ENCODE measurements at regions not wholly inside any gene's neighbourhood (a gene's known extent, or its start where the extent isn't known, plus 50 kb on each side); places are given as distances from the start of the nearest gene placed in this dataset.

DNA sequence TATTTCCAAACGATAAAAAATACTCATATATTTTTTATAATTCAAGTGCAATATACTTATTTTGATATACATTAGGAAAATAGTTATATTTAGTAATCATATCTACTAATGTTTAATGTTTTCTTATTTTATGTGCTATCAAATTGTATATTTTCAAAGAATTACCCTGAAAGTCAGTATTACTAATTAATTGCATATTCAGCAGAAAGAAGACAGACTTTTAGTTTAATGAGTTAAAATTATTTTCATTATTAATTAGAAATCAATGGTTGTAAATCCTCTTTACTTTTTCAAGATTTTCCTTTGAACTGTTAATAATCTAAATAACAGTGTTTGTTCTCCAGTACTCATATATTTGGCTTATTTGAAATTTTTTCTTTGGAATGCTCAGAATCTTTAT lies 181.3 kb upstream of the NDST4 start:
- no peak overlapping the region for H3K27ac Mint-ChIP-seq
- TF ChIP-seq, protein P1, sequence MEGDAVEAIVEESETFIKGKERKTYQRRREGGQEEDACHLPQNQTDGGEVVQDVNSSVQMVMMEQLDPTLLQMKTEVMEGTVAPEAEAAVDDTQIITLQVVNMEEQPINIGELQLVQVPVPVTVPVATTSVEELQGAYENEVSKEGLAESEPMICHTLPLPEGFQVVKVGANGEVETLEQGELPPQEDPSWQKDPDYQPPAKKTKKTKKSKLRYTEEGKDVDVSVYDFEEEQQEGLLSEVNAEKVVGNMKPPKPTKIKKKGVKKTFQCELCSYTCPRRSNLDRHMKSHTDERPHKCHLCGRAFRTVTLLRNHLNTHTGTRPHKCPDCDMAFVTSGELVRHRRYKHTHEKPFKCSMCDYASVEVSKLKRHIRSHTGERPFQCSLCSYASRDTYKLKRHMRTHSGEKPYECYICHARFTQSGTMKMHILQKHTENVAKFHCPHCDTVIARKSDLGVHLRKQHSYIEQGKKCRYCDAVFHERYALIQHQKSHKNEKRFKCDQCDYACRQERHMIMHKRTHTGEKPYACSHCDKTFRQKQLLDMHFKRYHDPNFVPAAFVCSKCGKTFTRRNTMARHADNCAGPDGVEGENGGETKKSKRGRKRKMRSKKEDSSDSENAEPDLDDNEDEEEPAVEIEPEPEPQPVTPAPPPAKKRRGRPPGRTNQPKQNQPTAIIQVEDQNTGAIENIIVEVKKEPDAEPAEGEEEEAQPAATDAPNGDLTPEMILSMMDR (conservative IDR thresholded peaks at IDR 0.05): no peak
- no peak for DNase-seq
- H3K4me3 ChIP-seq (ENCODE audit: low read length): no peak overlapping the region
- no CpG with 5 or more reads among the region's 1 CpG for WGBS, 2 experiments (ENCODE audit: insufficient coverage in 1 of 2, insufficient read length in 1 of 2)
- H3K27me3 Mint-ChIP-seq (ENCODE audit: insufficient read depth): no peaks in the 10 kb centered on the region
- H3K9me3 ChIP-seq (ENCODE audit: control insufficient read depth, low read length): no peaks in the 10 kb centered on the region
- H3K4me3 Mint-ChIP-seq: no peak overlapping the region
- H3K4me1 Mint-ChIP-seq: peaks cover 3% of the 10 kb centered on the region
- no peak overlapping the region for H3K27ac ChIP-seq (ENCODE audit: low read depth, low read length)
- H3K27me3 ChIP-seq (ENCODE audit: control insufficient read depth, insufficient read depth, low read length, poor library complexity, severe bottlenecking): no peaks in the 10 kb centered on the region
- H3K9me3 Mint-ChIP-seq: peaks cover 1% of the 10 kb centered on the region
- no peaks in the 10 kb centered on the region for H3K36me3 ChIP-seq (ENCODE audit: control insufficient read depth, insufficient read depth, low read length)
- H3K4me1 ChIP-seq (ENCODE audit: control insufficient read depth, insufficient read depth, low read length): no peaks in the 10 kb centered on the region
- no peaks in the 10 kb centered on the region for H3K36me3 Mint-ChIP-seq (ENCODE audit: low read depth)
- no peak overlapping the region for H3K9ac ChIP-seq (ENCODE audit: extremely low read depth, low read length, poor library complexity, severe bottlenecking)

DNA sequence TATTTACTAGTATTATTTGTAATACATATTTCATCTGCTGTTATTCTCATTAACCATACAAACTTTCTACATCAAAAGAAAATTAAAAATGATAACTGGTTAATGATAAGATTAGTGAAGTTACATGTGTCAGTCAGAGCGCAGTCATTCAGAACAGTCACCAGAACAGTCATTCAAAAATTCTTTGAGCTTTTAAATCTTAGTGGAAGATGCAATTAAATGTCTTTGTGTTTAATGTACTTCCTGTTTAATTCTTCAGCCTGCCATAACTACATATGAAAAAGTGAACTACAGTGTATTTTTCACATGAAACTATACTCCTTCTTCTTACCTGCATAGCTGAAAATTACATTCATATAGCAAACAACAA lies 179.7 kb upstream of the NDST4 start:
- Histone ChIP-seq H3K27ac (ENCODE audit: low read depth, low read length) (no peak overlapping the region), H3K9ac (ENCODE audit: extremely low read depth, low read length, poor library complexity, severe bottlenecking) (no peak overlapping the region), H3K9me3 (ENCODE audit: control insufficient read depth, low read length) (no peaks in the 10 kb centered on the region), H3K36me3 (ENCODE audit: control insufficient read depth, insufficient read depth, low read length) (no peaks in the 10 kb centered on the region), H3K4me1 (ENCODE audit: control insufficient read depth, insufficient read depth, low read length) (no peaks in the 10 kb centered on the region), H3K4me3 (ENCODE audit: low read length) (no peak overlapping the region), H3K27me3 (ENCODE audit: control insufficient read depth, insufficient read depth, low read length, poor library complexity, severe bottlenecking) (no peaks in the 10 kb centered on the region)
- H3K4me3 Mint-ChIP-seq: no peak overlapping the region
- H3K27me3 Mint-ChIP-seq (ENCODE audit: insufficient read depth): no peaks in the 10 kb centered on the region
- peaks cover 1% of the 10 kb centered on the region for H3K9me3 Mint-ChIP-seq
- 100% methylated on average over 1 of the region's 1 CpG; no CpG with 5 or more reads in 1 of the 2 experiments for whole genome bisulfite sequencing, 2 experiments (ENCODE audit: insufficient coverage in 1 of 2, insufficient read length in 1 of 2)
- H3K27ac Mint-ChIP-seq: no peak overlapping the region
- no peak for DNase-seq
- TF ChIP-seq, protein P1 (conservative IDR thresholded peaks at IDR 0.05): no peak
- H3K36me3 Mint-ChIP-seq (ENCODE audit: low read depth): no peaks in the 10 kb centered on the region
- peaks cover 3% of the 10 kb centered on the region for H3K4me1 Mint-ChIP-seq

DNA sequence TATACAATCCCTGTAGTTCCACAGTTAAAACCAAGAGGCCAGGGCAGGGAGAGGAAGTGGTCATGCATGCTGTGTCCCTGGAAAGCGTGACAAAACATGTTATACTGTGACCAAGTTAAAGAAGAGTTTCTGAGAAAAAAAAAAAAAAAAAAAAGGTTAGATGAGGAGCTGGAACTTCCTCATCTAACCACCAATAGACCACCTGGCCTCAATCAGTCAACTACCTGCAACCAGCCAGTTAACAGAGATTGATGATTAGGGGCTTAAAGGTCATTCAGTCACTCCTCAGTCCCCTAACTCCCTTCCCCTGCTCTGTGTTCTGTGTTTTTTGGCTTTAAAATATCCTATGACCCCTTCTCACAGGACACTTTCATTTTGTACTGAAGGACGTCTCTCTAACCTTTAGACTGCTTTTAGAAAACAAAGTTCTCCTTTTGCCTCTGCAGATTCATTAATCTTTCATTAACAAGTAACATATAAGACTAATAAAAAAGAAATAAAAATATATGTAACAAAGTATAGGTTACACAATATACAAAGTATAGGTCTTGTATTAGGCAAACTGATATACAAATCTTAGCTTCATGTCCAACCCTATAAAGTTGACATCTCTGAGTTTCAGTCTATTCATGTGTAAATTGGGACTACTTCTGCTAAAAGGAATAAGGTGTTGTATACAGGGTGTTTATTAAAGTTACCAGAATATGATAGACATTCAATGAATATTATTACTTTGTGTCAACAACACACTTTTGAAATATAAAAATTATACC lies 179.1 kb upstream of the NDST4 start:
- Mint-ChIP-seq H3K36me3 (ENCODE audit: low read depth) (no peaks in the 10 kb centered on the region), H3K4me1 (peaks cover 3% of the 10 kb centered on the region), H3K9me3 (peaks cover 1% of the 10 kb centered on the region), H3K27me3 (ENCODE audit: insufficient read depth) (no peaks in the 10 kb centered on the region), H3K27ac (no peak overlapping the region), H3K4me3 (no peak overlapping the region)
- WGBS, 2 experiments (ENCODE audit: insufficient coverage in 1 of 2, insufficient read length in 1 of 2): 89% methylated on average over 2 of the region's 2 CpGs; no CpG with 5 or more reads in 1 of the 2 experiments
- DNase-seq: no peak
- no peaks in the 10 kb centered on the region for H3K27me3 ChIP-seq (ENCODE audit: control insufficient read depth, insufficient read depth, low read length, poor library complexity, severe bottlenecking)
- H3K27ac ChIP-seq (ENCODE audit: low read depth, low read length): no peak overlapping the region
- H3K9ac ChIP-seq (ENCODE audit: extremely low read depth, low read length, poor library complexity, severe bottlenecking): no peak overlapping the region
- TF ChIP-seq, protein P1 (conservative IDR thresholded peaks at IDR 0.05): no peak
- no peaks in the 10 kb centered on the region for H3K4me1 ChIP-seq (ENCODE audit: control insufficient read depth, insufficient read depth, low read length)
- H3K9me3 ChIP-seq (ENCODE audit: control insufficient read depth, low read length): no peaks in the 10 kb centered on the region
- no peak overlapping the region for H3K4me3 ChIP-seq (ENCODE audit: low read length)
- H3K36me3 ChIP-seq (ENCODE audit: control insufficient read depth, insufficient read depth, low read length): no peaks in the 10 kb centered on the region

All from endodermal cell (in vitro differentiated cells).